Hematopoietic multipotent progenitor cell treated with erythropoietin and hydrocortisone succinate and interleukin-3 and kit ligand, for 15 days (in vitro differentiated cells): ENCODE measurements at regions not wholly inside any gene's neighbourhood (a gene's known extent, or its start where the extent isn't known, plus 50 kb on each side); places are given as distances from the start of the nearest gene placed in this dataset.

Experiments used
- DNase-seq: peaks from one replicate; pipeline ENCODE4 v3.0.0-alpha.2; 2015; ENCODE audit warnings: low spot score

GRCh38 chr20:52818491-52818890, 153.7 kb upstream of the TSHZ2 start:
- no peak for DNase-seq

GRCh38 chr20:52817981-52818380, 154.2 kb upstream of the TSHZ2 start:
- DNase-seq, result no peak

GRCh38 chr20:52817511-52817910, 154.6 kb upstream of the TSHZ2 start:
- no peak for DNase-seq

- no peak for DNase-seq
Observed at GRCh38 chr20:52814371-52814770, 157.8 kb upstream of the TSHZ2 start.

GRCh38 chr20:52812231-52812847, 159.8 kb upstream of the TSHZ2 start:
- no peak for DNase-seq

- no peak for DNase-seq
Observed at GRCh38 chr20:52809003-52809402, 163.2 kb upstream of the TSHZ2 start.

- DNase-seq, result no peak
Observed at GRCh38 chr20:52806918-52807317, 165.2 kb upstream of the TSHZ2 start.

GRCh38 chr20:52805843-52806242, 166.3 kb upstream of the TSHZ2 start:
- DNase-seq, result no peak

- DNase-seq, result no peak
Observed at GRCh38 chr20:52805296-52805571, 166.9 kb upstream of the TSHZ2 start.

GRCh38 chr20:52804497-52805295, 167.5 kb upstream of the TSHZ2 start:
- no peak for DNase-seq

GRCh38 chr20:52801628-52802006, 170.5 kb upstream of the TSHZ2 start:
- DNase-seq, result no peak

- no peak for DNase-seq
Observed at GRCh38 chr20:52800734-52801627, 171.2 kb upstream of the TSHZ2 start.

- DNase-seq, result no peak
Observed at GRCh38 chr20:52799130-52799529, 173.0 kb upstream of the TSHZ2 start.

GRCh38 chr20:52798124-52798523, 174.0 kb upstream of the TSHZ2 start:
- no peak for DNase-seq

GRCh38 chr20:52794853-52795252, 177.3 kb upstream of the TSHZ2 start:
- no peak for DNase-seq

GRCh38 chr20:52793339-52793963, 178.7 kb upstream of the TSHZ2 start:
- no peak for DNase-seq

GRCh38 chr20:52791091-52791490, 181.1 kb upstream of the TSHZ2 start:
- no peak for DNase-seq

GRCh38 chr20:52789716-52790115, 182.4 kb upstream of the TSHZ2 start:
- no peak for DNase-seq

GRCh38 chr20:52787962-52788361, 184.2 kb upstream of the TSHZ2 start:
- DNase-seq, result no peak

- no peak for DNase-seq
Observed at GRCh38 chr20:52787216-52787615, 184.9 kb upstream of the TSHZ2 start.

GRCh38 chr20:52785679-52786078, 186.5 kb upstream of the TSHZ2 start:
- no peak for DNase-seq

- peak; percentile 2 for DNase-seq
Observed at GRCh38 chr20:52783769-52784168, 188.4 kb upstream of the TSHZ2 start.

- no peak for DNase-seq
Observed at GRCh38 chr20:52780462-52780861, 191.7 kb upstream of the TSHZ2 start.
